ENCODE measurements at regions not wholly inside any gene's neighbourhood (a gene's known extent, or its start where the extent isn't known, plus 50 kb on each side); places are given as distances from the start of the nearest gene placed in this dataset.

GRCh38 chr19:31223740-31224534, 125.3 kb downstream of the TSHZ3 start:
- peak; percentile 92 for DNase-seq (ENCODE audit: low read depth in 2 of 2)

GRCh38 chr19:31220540-31220939, 128.7 kb downstream of the TSHZ3 start:
- DNase-seq (ENCODE audit: low read depth in 2 of 2), result no peak

- no peak for DNase-seq (ENCODE audit: low read depth in 2 of 2)
Observed at GRCh38 chr19:31214997-31215396, 134.2 kb downstream of the TSHZ3 start.

GRCh38 chr19:31214086-31214485, 135.2 kb downstream of the TSHZ3 start:
- peak; percentile 97 for DNase-seq (ENCODE audit: low read depth in 2 of 2)

GRCh38 chr19:31211088-31211487, 138.1 kb downstream of the TSHZ3 start:
- no peak for DNase-seq (ENCODE audit: low read depth in 2 of 2)

- DNase-seq (ENCODE audit: low read depth in 2 of 2), result no peak
Observed at GRCh38 chr19:31205887-31206518, 143.2 kb downstream of the TSHZ3 start.

- DNase-seq (ENCODE audit: low read depth in 2 of 2), result no peak
Observed at GRCh38 chr19:31204115-31204514, 145.1 kb downstream of the TSHZ3 start.

GRCh38 chr19:31185261-31185660, 164.0 kb downstream of the TSHZ3 start:
- DNase-seq (ENCODE audit: low read depth in 2 of 2), result no peak

GRCh38 chr19:31181535-31181934, 167.7 kb downstream of the TSHZ3 start:
- no peak for DNase-seq (ENCODE audit: low read depth in 2 of 2)

- DNase-seq (ENCODE audit: low read depth in 2 of 2), result no peak
Observed at GRCh38 chr19:31180907-31181306, 168.3 kb downstream of the TSHZ3 start.

GRCh38 chr19:31179471-31179852, 169.8 kb downstream of the TSHZ3 start:
- no peak for DNase-seq (ENCODE audit: low read depth in 2 of 2)

GRCh38 chr19:31178833-31179470, 170.3 kb downstream of the TSHZ3 start:
- no peak for DNase-seq (ENCODE audit: low read depth in 2 of 2)

GRCh38 chr19:31177246-31177645, 172.0 kb downstream of the TSHZ3 start:
- DNase-seq (ENCODE audit: low read depth in 2 of 2), result no peak

- no peak for DNase-seq (ENCODE audit: low read depth in 2 of 2)
Observed at GRCh38 chr19:31175564-31176348, 173.5 kb downstream of the TSHZ3 start.

- DNase-seq (ENCODE audit: low read depth in 2 of 2), result no peak
Observed at GRCh38 chr19:31174948-31175347, 174.3 kb downstream of the TSHZ3 start.

- no peak for DNase-seq (ENCODE audit: low read depth in 2 of 2)
Observed at GRCh38 chr19:31173991-31174390, 175.2 kb downstream of the TSHZ3 start.

GRCh38 chr19:31171936-31172335, 177.3 kb downstream of the TSHZ3 start:
- no peak for DNase-seq (ENCODE audit: low read depth in 2 of 2)

- DNase-seq (ENCODE audit: low read depth in 2 of 2), result no peak
Observed at GRCh38 chr19:31170046-31170445, 179.2 kb downstream of the TSHZ3 start.

GRCh38 chr19:31168106-31168625, 181.1 kb downstream of the TSHZ3 start:
- DNase-seq (ENCODE audit: low read depth in 2 of 2), result no peak

- no peak for DNase-seq (ENCODE audit: low read depth in 2 of 2)
Observed at GRCh38 chr19:31167690-31168089, 181.5 kb downstream of the TSHZ3 start.

- DNase-seq (ENCODE audit: low read depth in 2 of 2), result no peak
Observed at GRCh38 chr19:31166206-31166605, 183.0 kb downstream of the TSHZ3 start.

GRCh38 chr19:31164791-31165251, 184.4 kb downstream of the TSHZ3 start:
- no peak for DNase-seq (ENCODE audit: low read depth in 2 of 2)

All from fibroblast of skin of left biceps (primary cell).